ENCODE measurements at regions not wholly inside any gene's neighbourhood (a gene's known extent, or its start where the extent isn't known, plus 50 kb on each side); places are given as distances from the start of the nearest gene placed in this dataset.

GRCh38 chr21:41048145-41048544, 119.8 kb upstream of the BACE2 start:
- peaks cover 10% of the 10 kb centered on the region; the same call in 1 of the 2 replicates for H3K4me1 ChIP-seq (ENCODE audit: insufficient read depth, low read length)
- FAIRE-seq, result no peak
- no peaks in the 10 kb centered on the region for H3K9me3 ChIP-seq (ENCODE audit: low read length)
- intact Hi-C loops (cut with micrococcal nuclease; ENCODE audit: unreplicated experiment) (no loop called here), in situ Hi-C loops (cut with HindIII; ENCODE audit: extremely low pct_ligation_motif_present, low pct_unique_long_range_greater_than_20kb) (no loop called here)
- H3K79me2 ChIP-seq (ENCODE audit: insufficient read depth, low read length), result no peaks in the 10 kb centered on the region
- H3K27ac ChIP-seq (ENCODE audit: extremely low read length, insufficient read depth, low read length), result no peak overlapping the region
- 0 out of 5 replicates have a peak, but pooled peaks cover 0 to 2% of the 10 kb centered on the region in 2 experiments for H3K27me3 ChIP-seq (ENCODE audit: control insufficient read depth in 1 of 2, insufficient read depth in 2 of 2, low read length in 2 of 2)
- no peak for DNase-seq (ENCODE audit: low spot score)
- POLR2A ChIA-PET, result no interaction called here
- WGBS (ENCODE audit: low lambda C conversion rate), result 0% methylated on average over 1 of the region's 1 CpG
- H3K36me3 ChIP-seq (replicated peaks in 1 of 2; ENCODE audit: control insufficient read depth in 1 of 2, insufficient read depth in 2 of 2, low read length in 2 of 2), result no peaks in the 10 kb centered on the region
- ATAC-seq, result no peak
- H4K20me1 ChIP-seq (ENCODE audit: insufficient read depth, low read length), result no peaks in the 10 kb centered on the region
- BruUV-seq (replicated peaks), result no TSS peak
- H2AFZ ChIP-seq (ENCODE audit: low read length), result no peak overlapping the region
- no peak for TF ChIP-seq NFRKB (IDR thresholded peaks at IDR 0.05)
- no peak for TF ChIP-seq TRIM24 (CRISPR knock-in tag; IDR thresholded peaks at IDR 0.05)
- TF ChIP-seq ZNF33A (CRISPR knock-in tag; IDR thresholded peaks at IDR 0.05; ENCODE audit: borderline replicate concordance), result no peak
- no peak for TF ChIP-seq YY1 (IDR thresholded peaks at IDR 0.05; ENCODE audit: insufficient read depth, insufficient replicate concordance, low read depth, low read length)
- TF ChIP-seq, protein P1, sequence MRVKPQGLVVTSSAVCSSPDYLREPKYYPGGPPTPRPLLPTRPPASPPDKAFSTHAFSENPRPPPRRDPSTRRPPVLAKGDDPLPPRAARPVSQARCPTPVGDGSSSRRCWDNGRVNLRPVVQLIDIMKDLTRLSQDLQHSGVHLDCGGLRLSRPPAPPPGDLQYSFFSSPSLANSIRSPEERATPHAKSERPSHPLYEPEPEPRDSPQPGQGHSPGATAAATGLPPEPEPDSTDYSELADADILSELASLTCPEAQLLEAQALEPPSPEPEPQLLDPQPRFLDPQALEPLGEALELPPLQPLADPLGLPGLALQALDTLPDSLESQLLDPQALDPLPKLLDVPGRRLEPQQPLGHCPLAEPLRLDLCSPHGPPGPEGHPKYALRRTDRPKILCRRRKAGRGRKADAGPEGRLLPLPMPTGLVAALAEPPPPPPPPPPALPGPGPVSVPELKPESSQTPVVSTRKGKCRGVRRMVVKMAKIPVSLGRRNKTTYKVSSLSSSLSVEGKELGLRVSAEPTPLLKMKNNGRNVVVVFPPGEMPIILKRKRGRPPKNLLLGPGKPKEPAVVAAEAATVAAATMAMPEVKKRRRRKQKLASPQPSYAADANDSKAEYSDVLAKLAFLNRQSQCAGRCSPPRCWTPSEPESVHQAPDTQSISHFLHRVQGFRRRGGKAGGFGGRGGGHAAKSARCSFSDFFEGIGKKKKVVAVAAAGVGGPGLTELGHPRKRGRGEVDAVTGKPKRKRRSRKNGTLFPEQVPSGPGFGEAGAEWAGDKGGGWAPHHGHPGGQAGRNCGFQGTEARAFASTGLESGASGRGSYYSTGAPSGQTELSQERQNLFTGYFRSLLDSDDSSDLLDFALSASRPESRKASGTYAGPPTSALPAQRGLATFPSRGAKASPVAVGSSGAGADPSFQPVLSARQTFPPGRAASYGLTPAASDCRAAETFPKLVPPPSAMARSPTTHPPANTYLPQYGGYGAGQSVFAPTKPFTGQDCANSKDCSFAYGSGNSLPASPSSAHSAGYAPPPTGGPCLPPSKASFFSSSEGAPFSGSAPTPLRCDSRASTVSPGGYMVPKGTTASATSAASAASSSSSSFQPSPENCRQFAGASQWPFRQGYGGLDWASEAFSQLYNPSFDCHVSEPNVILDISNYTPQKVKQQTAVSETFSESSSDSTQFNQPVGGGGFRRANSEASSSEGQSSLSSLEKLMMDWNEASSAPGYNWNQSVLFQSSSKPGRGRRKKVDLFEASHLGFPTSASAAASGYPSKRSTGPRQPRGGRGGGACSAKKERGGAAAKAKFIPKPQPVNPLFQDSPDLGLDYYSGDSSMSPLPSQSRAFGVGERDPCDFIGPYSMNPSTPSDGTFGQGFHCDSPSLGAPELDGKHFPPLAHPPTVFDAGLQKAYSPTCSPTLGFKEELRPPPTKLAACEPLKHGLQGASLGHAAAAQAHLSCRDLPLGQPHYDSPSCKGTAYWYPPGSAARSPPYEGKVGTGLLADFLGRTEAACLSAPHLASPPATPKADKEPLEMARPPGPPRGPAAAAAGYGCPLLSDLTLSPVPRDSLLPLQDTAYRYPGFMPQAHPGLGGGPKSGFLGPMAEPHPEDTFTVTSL (CRISPR knock-in tag; IDR thresholded peaks at IDR 0.05; ENCODE audit: borderline replicate concordance), result no peak
- TF ChIP-seq FIP1L1 (IDR thresholded peaks at IDR 0.05; ENCODE audit: borderline replicate concordance, insufficient read depth, low read depth, low read length), result no peak
- TF ChIP-seq ZBTB38 (CRISPR knock-in tag; IDR thresholded peaks at IDR 0.05), result no peak
- TF ChIP-seq ZNF326 (CRISPR knock-in tag; IDR thresholded peaks at IDR 0.05; ENCODE audit: borderline replicate concordance), result no peak
- TF ChIP-seq SMAD3 (CRISPR knock-in tag; IDR thresholded peaks at IDR 0.05), result no peak
- no peak for TF ChIP-seq KMT2A (CRISPR knock-in tag; IDR thresholded peaks at IDR 0.05)
- TF ChIP-seq ZFAT (CRISPR knock-in tag; conservative IDR thresholded peaks at IDR 0.05), result no peak
- CTCF ChIA-PET (ENCODE audit: low intra/inter-chr PET ratio, low total read pairs), result no interaction called here
- H3K9ac ChIP-seq (ENCODE audit: insufficient read depth, low read depth, low read length), result no peak overlapping the region
- H3K4me3 ChIP-seq (replicated peaks in 1 of 3; ENCODE audit: insufficient read depth in 1 of 3, low read depth in 2 of 3, low read length in 3 of 3), result no peak overlapping the region
- H3K4me2 ChIP-seq (ENCODE audit: low read depth, low read length), result no peak overlapping the region

All from HepG2 (cell line).